Activated naive CD4-positive, alpha-beta T cell treated with anti-CD3 and anti-CD28 coated beads, Interleukin-2, amount 10 ng/mL, durations not matched to agents 7 days and 5 days (primary cell): ENCODE measurements at regions not wholly inside any gene's neighbourhood (a gene's known extent, or its start where the extent isn't known, plus 50 kb on each side); places are given as distances from the start of the nearest gene placed in this dataset.
"Not testable (repeated sequence)": the region's sequence is repeated elsewhere in the genome, so short reads cannot be mapped to it uniquely, and the experiment has no call there.

ENCODE experiments used
- CTCF ChIA-PET: fragments of 350-600 bp; sonication (Branson Sonifier 250); formaldehyde crosslinking; loops from one replicate; lab custom pipeline; 2021; ENCODE audit warnings: antibody characterized with exemption; lab: Charles Lee
- DNase-seq: peaks from one replicate; pipeline ENCODE4 v3.0.0-alpha.2; 2020
- H3K27ac Mint-ChIP-seq: one replicate; pipeline ENCODE4 v1.8.0; 2021; ENCODE audit warnings: mild to moderate bottlenecking, moderate library complexity, mixed read lengths
- H3K27me3 Mint-ChIP-seq: one replicate; pipeline ENCODE4 v1.8.0; 2021; ENCODE audit warnings: mild to moderate bottlenecking, mixed read lengths
- H3K36me3 Mint-ChIP-seq: one replicate; pipeline ENCODE4 v1.8.0; 2021; ENCODE audit warnings: mixed read lengths
- H3K4me1 Mint-ChIP-seq: one replicate; pipeline ENCODE4 v1.8.0; 2021; ENCODE audit warnings: mixed read lengths
- H3K4me3 Mint-ChIP-seq: one replicate; pipeline ENCODE4 v1.8.0; 2021; ENCODE audit warnings: mild to moderate bottlenecking, moderate library complexity, mixed read lengths
- H3K9me3 Mint-ChIP-seq: one replicate; pipeline ENCODE4 v1.8.0; 2021; ENCODE audit warnings: mixed read lengths

DNA sequence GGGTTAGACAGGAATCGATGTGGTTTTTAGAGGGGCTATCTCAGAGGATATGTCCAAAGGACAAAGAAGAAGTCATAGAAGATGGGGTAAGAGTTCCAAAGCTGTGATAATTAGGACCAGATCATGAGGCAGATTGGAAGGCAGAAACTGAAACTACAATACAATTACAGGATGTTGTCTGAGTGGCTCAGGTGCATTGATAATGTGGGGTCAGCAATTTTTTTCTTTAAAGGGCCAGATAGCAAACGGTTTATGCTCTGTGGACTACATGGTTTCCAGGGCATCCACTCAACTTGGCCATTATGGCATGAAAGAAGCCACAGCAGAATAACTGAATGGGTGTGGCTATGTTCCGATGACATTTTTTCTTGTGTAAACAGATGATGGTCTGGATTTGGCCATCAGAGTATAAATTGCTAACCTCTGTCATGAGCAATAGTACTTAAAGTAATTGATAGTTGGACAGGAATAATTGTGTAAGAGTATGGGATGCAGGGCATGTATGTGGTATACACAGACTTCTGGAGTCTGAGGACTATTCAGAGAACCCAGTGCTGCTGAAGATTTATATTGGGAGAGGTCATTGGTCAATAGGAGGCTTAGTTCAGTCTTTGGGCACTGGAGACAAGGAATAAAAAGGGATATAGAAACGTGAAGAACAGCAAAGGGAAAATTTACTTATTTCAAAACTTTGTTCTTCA, 198.4 kb upstream of the ADGRL4 start:
- DNase-seq: no peak
- CTCF ChIA-PET: no interaction called here
- Mint-ChIP-seq H3K36me3 (no peaks in the 10 kb centered on the region), H3K4me1 (no peaks in the 10 kb centered on the region), H3K9me3 (no peaks in the 10 kb centered on the region), H3K27me3 (no peaks in the 10 kb centered on the region), H3K27ac (no peak overlapping the region), H3K4me3 (no peak overlapping the region)

- CTCF ChIA-PET: no interaction called here
- Mint-ChIP-seq H3K4me1 (no peaks in the 10 kb centered on the region), H3K4me3 (no peak overlapping the region), H3K36me3 (no peaks in the 10 kb centered on the region), H3K9me3 (no peaks in the 10 kb centered on the region), H3K27ac (no peak overlapping the region), H3K27me3 (no peaks in the 10 kb centered on the region)
- no peak for DNase-seq
Observed at GRCh38 chr1:79198832-79199231, 192.3 kb upstream of the ADGRL4 start.

DNA sequence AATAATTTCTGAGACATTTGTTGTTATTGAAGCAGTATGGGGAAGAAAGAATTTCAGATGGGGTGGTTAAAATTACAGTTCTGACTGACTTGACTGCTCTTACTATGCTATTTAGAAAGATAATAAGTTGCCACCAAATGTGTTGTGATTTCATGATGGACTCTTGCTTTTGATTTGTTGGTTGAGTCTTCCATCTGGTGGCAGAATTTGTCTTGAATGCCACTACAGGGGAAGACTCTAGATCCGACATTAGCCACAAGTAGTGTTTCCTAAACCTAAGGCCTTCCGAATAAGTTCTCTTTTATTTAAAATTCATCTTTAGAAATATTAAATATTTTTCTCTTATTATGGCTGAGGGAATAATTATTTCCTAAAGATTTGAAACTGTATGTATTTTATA, 190.9 kb upstream of the ADGRL4 start:
- Mint-ChIP-seq H3K27me3 (no peaks in the 10 kb centered on the region), H3K4me3 (no peak overlapping the region), H3K36me3 (no peaks in the 10 kb centered on the region), H3K9me3 (no peaks in the 10 kb centered on the region), H3K4me1 (peaks cover 6% of the 10 kb centered on the region), H3K27ac (no peak overlapping the region)
- DNase-seq: no peak
- CTCF ChIA-PET: no interaction called here

- Mint-ChIP-seq H3K4me3 (no peak overlapping the region), H3K36me3 (no peaks in the 10 kb centered on the region), H3K9me3 (no peaks in the 10 kb centered on the region), H3K4me1 (peaks cover 6% of the 10 kb centered on the region), H3K27me3 (no peaks in the 10 kb centered on the region), H3K27ac (no peak overlapping the region)
- DNase-seq: no peak
- CTCF ChIA-PET: no interaction called here
Observed at GRCh38 chr1:79196211-79196610, 189.7 kb upstream of the ADGRL4 start.

DNA sequence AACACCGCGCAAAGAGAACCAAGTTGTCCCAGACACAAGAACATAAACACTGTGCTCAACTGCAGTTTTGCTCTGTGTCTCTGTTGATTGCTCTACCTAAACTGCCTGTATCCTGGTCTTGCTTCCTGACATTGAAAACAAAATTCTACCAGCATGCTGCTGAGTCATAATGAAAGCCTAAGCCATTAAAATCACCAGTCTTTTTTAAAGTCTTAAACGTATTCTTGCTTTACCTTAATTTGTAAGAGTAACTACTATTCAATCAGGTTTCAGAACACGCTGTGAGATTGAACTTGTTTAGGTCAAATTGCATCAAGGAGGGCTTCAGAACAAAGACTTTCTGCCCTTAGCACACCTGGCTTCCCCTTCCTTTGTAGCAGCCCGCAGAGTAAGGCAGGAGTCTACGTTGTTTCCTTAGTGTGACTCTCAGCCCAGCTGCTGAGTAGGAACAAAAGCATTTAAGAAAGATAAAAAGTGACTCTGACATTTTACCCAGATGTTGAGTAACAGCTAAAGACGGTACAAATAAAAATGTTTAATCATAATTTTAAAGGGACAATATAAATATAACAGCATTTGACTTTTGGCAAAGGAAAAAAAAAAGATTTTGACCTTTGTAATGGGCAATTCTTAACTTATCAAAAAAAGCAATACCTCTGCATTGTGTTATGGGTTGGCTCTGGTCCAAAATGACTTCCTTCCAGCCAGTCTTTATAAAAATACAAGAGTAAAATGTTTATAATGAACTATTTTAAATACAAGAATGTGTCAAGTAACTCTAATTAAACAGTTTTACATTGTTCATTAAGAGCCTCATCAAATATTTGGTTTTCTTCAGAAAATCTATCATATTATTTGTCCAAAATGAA, 186.9 kb upstream of the ADGRL4 start:
- CTCF ChIA-PET: no interaction called here
- Mint-ChIP-seq H3K4me1 (peaks cover 6% of the 10 kb centered on the region), H3K9me3 (no peaks in the 10 kb centered on the region), H3K4me3 (no peak overlapping the region), H3K27ac (peak overlapping the region; percentile 13), H3K27me3 (no peaks in the 10 kb centered on the region), H3K36me3 (no peaks in the 10 kb centered on the region)
- peak; percentile 21 for DNase-seq

- no peak overlapping the region for H3K27ac Mint-ChIP-seq
- H3K4me3 Mint-ChIP-seq: no peak overlapping the region
- peaks cover 6% of the 10 kb centered on the region for H3K4me1 Mint-ChIP-seq
- CTCF ChIA-PET: no interaction called here
- no peak for DNase-seq
- H3K27me3 Mint-ChIP-seq: no peaks in the 10 kb centered on the region
- no peaks in the 10 kb centered on the region for H3K36me3 Mint-ChIP-seq
- no peaks in the 10 kb centered on the region for H3K9me3 Mint-ChIP-seq
Observed at GRCh38 chr1:79190074-79190473, 183.5 kb upstream of the ADGRL4 start.

DNA sequence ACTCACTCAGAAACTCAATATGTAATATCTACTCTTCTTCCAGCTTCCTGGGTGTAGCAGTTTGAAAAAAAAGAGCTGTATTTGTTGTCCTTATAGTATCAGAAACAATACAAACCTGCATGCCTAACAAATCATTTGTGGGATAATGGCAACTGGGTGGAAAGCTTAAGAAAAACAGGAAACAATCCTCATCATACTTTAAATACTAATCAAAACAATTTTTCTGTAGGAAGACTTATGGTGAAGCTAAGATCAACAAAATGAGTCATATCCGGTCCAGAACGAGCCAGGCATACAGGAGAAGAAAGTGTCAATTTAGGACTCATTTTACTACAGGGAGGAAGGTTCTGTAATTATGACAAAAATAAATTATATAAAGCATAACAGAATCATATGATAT, 181.8 kb upstream of the ADGRL4 start:
- H3K27ac Mint-ChIP-seq: no peak overlapping the region
- no peaks in the 10 kb centered on the region for H3K9me3 Mint-ChIP-seq
- H3K27me3 Mint-ChIP-seq: no peaks in the 10 kb centered on the region
- CTCF ChIA-PET: interaction anchor here (0.8 kb wide), 1 partner anchor 348 kb away, joined by 3 read pairs; no protein-coding TSS in a partner anchor
- no peak for DNase-seq
- H3K4me1 Mint-ChIP-seq: peaks cover 4% of the 10 kb centered on the region
- no peak overlapping the region for H3K4me3 Mint-ChIP-seq
- H3K36me3 Mint-ChIP-seq: no peaks in the 10 kb centered on the region

DNA sequence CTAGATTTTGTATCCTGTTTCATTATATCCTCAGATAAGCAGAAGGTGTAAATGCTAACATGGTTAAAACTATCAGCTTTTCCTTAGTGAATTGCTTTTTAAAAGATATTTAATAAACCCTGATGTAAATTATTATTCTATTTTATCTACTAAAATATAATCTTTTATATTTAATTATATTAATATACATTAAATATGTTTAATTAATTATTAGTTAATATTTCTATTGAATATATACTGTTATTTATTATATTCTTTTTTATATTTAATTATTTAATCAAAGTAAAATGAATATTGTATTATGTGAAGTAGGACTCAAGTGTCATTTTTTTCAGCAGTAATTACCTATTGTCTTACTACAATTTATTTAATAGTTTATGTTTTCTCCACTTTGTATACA, 179.7 kb upstream of the ADGRL4 start:
- no peaks in the 10 kb centered on the region for H3K9me3 Mint-ChIP-seq
- no peak overlapping the region for H3K27ac Mint-ChIP-seq
- H3K4me3 Mint-ChIP-seq: no peak overlapping the region
- DNase-seq: no peak
- CTCF ChIA-PET: no interaction called here
- no peaks in the 10 kb centered on the region for H3K36me3 Mint-ChIP-seq
- H3K4me1 Mint-ChIP-seq: no peaks in the 10 kb centered on the region
- H3K27me3 Mint-ChIP-seq: no peaks in the 10 kb centered on the region

DNA sequence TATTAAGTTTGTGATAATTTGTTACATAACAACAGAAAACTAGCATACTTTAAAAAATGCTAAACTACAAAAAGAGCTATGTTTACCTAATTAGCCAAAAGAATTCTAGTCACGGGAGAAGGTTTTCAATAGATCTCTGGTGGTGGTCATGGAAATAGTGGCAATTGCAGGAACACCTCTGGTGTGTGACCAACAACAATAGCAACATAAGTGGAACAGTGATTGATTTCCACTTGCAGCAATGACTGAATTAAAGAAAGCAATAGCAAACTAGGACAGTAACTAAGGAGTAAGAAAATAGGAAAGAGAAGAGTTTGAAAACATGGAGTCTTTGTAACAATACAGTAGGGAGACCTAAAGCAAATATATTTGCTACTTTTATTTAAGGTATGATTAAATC, 171.3 kb upstream of the ADGRL4 start:
- Mint-ChIP-seq H3K27ac (no peak overlapping the region), H3K4me1 (no peaks in the 10 kb centered on the region), H3K36me3 (no peaks in the 10 kb centered on the region), H3K9me3 (peaks cover 6% of the 10 kb centered on the region), H3K4me3 (no peak overlapping the region), H3K27me3 (no peaks in the 10 kb centered on the region)
- CTCF ChIA-PET: no interaction called here
- no peak for DNase-seq

DNA sequence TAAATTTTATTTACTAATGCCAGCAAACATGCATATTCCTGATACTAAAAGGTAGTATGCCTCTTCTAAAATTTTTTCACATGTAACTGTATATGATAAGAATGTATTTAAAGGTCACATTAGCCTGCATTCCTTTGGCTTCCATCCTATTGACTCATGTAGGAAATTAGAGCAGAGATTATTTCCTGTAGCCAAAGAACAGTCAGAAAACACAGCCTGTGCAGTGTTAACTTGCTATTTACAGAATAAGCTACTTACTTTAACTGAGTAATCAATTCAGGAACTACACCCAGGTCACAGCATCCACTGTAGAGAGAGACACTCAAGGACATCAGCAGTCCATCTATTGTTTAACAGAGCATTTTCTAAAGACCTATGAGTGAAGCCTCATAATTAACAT, 154.5 kb upstream of the ADGRL4 start:
- Mint-ChIP-seq H3K27me3 (no peaks in the 10 kb centered on the region), H3K27ac (no peak overlapping the region), H3K4me3 (no peak overlapping the region), H3K4me1 (no peaks in the 10 kb centered on the region), H3K36me3 (no peaks in the 10 kb centered on the region), H3K9me3 (peaks cover 9% of the 10 kb centered on the region)
- CTCF ChIA-PET: no interaction called here
- no peak for DNase-seq

GRCh38 chr1:79155991-79156390, 149.5 kb upstream of the ADGRL4 start:
- H3K9me3 Mint-ChIP-seq: peaks cover 3% of the 10 kb centered on the region
- DNase-seq: no peak
- no peaks in the 10 kb centered on the region for H3K4me1 Mint-ChIP-seq
- H3K27ac Mint-ChIP-seq: no peak overlapping the region
- CTCF ChIA-PET: interaction anchor here (0.6 kb wide), 1 partner anchor 36 kb away, joined by 4 read pairs; no protein-coding TSS in a partner anchor
- no peak overlapping the region for H3K4me3 Mint-ChIP-seq
- no peaks in the 10 kb centered on the region for H3K27me3 Mint-ChIP-seq
- no peaks in the 10 kb centered on the region for H3K36me3 Mint-ChIP-seq

DNA sequence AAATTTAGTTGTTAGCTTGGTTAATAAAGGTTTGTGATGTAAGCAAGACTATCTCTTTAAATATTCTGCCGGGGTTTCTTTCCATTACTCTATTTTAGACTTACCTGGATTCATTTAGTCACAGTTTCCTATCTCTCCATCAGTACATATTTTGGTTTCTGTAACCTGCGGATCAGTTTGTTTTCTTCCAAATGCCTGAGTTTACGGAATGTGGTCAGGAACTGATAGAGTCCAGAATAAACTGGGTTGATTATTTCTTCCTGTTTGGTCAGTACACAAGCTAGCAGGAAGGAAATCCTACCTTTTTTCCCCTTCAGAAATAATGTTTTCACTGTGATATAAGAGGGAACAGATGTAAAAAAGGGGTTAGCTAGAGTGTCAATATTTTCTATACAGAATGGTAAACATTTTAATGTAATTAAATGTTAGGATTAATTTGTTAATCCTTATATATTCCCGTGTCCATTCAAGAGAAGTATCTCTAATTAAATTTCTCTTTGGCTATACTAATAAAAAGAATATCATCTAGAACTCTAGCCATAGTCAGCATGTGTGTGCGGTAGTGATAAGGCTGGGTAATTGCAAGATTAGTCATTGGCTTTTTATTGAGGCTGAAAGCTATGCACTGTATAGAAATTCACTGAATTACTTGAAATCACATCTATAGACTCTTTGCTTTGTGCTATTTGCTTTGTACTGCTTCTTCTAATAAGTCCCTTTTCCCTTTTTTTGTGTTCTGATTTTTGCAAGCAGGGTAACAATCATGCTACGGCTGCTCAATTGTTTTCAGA, 144.7 kb upstream of the ADGRL4 start:
- no peaks in the 10 kb centered on the region for H3K9me3 Mint-ChIP-seq
- H3K27ac Mint-ChIP-seq: no peak overlapping the region
- H3K4me1 Mint-ChIP-seq: no peaks in the 10 kb centered on the region
- CTCF ChIA-PET: no interaction called here
- no peak overlapping the region for H3K4me3 Mint-ChIP-seq
- DNase-seq: no peak
- no peaks in the 10 kb centered on the region for H3K27me3 Mint-ChIP-seq
- H3K36me3 Mint-ChIP-seq: no peaks in the 10 kb centered on the region

DNA sequence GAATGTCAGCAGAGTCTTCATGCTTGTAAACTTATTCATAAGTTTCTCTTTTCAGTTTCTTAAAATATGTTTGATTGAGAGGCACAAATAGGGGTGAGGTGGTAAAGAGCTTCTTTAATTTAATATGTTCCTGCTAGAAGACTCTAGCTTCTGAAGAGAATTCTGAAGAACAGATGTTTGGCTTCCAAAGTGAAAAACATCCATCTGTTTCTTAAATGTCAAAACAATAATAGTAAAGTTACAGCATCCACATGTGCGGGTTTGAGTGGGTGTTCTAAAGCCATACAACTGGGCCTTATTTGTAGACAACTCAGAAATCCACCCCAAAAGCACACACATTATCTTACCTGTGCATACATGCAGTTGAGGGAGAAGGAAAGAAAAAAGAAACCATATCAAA, 144.0 kb upstream of the ADGRL4 start:
- Mint-ChIP-seq H3K27ac (no peak overlapping the region), H3K36me3 (no peaks in the 10 kb centered on the region), H3K9me3 (no peaks in the 10 kb centered on the region), H3K4me3 (no peak overlapping the region), H3K4me1 (no peaks in the 10 kb centered on the region), H3K27me3 (no peaks in the 10 kb centered on the region)
- no peak for DNase-seq
- CTCF ChIA-PET: no interaction called here

- H3K27ac Mint-ChIP-seq, H3K4me1 Mint-ChIP-seq, H3K4me3 Mint-ChIP-seq, H3K27me3 Mint-ChIP-seq, CTCF ChIA-PET, H3K9me3 Mint-ChIP-seq, DNase-seq, H3K36me3 Mint-ChIP-seq: not testable (repeated sequence)
Observed at GRCh38 chr1:79138227-79138626, 131.7 kb upstream of the ADGRL4 start.
